LHCN-M2 (cell line): ENCODE measurements at regions not wholly inside any gene's neighbourhood (a gene's known extent, or its start where the extent isn't known, plus 50 kb on each side); places are given as distances from the start of the nearest gene placed in this dataset.
"Not testable (repeated sequence)": the region's sequence is repeated elsewhere in the genome, so short reads cannot be mapped to it uniquely, and the experiment has no call there.

Experiments used
- DNase-seq: peaks from one replicate; pipeline ENCODE4 v3.0.0-alpha.2; 2012; ENCODE audit warnings: low read depth

DNA sequence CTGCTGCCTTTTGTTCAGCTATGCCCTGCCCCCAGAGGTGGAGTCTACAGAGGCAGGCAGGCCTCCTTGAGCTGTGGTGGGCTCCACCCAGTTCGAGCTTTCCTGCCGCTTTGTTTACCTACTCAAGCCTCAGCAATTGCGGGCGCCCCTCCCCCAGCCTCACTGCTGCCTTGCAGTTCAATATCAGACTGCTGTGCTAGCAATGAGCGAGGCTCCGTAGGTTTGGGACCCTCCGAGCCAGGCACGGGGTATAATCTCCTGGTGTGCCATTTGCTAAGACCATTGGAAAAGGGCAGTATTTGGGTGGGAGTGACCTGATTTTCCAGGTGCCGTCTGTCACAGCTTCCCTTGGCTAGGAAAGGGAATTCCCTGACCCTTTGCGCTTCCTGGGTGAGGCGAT is 51.9 kb downstream of the DIPK2A start:
- not testable (repeated sequence) for DNase-seq

DNA sequence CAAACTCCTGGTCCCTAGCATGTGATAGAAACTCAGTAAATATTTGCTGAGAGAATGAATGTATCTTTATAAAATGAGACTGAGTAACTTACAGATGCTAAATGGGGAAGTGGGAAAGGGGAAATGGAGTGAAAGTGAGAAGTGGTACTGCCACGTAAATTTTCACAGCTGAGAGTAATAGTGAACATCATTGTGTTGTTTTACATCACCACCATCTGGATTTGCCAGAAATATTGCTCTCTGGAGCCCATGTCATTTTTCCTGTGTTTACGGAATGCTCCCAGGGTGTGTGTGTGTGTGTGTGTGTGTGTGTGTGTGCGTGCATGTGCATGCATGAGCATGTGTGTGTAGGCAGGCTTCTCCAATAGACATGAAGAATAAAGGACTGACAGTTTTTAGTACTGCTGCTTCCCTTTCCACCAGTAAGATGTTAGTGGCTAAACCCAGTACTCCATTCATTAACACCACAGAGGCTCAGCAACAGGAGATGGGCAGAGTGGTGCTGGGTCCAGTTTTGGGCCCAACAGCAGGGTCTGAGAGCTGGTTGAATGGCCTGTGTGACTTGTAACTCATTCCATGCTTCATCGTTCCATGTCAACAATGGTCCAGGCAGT is 57.3 kb downstream of the DIPK2A start:
- no peak for DNase-seq

DNA sequence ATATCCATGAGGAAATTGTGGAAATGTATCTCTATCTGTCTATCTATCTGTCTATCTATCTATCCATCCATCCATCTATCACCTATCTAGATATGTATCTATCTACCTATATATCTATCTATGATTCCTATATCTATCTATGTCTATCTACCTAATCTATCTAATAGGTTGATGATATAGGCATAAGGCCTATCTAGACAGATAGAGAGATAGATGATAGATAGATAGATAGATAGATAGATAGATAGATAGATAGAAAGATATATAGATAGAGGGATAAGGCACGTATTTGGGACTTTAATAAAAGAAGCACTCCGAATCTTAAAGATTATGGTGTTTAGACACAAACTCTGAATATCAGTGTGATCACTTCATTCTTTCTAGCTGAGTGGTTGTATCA is 58.1 kb downstream of the DIPK2A start:
- DNase-seq, result no peak

DNA sequence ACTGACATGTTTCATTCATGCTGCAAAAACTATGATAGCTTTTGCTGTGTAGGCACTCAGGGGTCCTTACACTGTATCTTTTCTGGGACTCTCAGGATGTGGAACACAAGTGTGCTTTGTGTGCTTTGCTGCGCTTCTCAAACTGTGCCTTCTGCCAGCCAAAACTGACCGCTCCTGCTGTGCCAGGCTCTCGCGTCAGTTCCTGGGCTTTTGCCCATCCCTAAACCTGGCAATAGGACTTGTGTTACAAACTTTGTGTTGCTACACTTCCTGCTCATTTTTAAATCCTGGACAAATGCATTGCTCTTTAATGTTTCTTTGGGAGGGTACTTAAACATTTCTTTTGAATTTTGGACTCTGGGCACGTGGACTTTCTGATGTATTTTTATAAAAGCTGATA is 60.3 kb downstream of the DIPK2A start:
- DNase-seq, result peak; percentile 80

DNA sequence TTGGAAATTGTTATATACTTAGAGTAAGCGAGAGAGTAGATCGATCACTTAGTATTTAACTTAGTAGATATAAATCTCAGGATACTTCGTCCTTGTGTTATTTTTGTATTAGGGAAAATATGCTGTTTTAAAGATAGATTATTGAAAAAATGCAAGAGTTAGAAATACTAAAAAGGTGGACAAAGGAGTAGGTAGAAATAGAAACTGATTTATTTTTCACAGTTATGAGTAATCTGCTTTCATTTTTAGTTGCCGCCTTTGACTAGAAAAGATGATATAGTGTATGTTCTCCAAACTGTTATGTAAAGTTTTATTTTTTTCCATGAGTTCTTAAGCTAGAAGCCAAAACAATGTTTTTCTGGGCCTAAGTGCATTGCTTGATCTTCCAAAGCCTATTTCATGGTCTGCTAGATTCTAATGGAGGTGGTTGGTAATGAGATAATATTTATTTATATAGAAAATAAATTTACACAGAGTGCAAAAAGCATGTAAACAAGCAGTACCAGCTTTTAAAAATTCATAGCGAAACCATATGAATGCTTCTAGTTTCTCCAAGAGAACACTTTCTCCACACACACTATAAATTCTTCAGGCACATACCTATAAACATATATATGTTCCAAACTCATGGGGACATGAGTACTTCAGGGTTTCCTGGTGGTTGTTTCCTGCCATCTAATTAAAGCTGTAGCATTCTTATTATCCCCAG is 61.1 kb downstream of the DIPK2A start:
- DNase-seq, result no peak

DNA sequence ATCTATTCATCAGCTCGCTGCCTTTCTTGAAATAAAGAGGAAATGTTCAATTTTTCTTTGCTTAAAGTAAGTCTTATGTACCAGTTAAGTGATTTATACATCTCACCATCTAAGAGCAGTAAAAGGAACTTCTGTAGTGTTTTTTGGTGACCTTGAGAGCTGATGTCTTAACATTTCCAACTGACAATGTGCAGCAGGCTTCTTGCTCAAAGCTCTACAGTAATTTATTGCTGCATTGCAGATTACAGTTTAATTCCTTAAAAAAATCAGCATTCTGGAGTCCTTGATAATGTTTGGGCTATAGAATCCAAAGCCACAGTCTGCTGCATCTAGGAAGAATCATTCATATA is 61.6 kb downstream of the DIPK2A start:
- no peak for DNase-seq

DNA sequence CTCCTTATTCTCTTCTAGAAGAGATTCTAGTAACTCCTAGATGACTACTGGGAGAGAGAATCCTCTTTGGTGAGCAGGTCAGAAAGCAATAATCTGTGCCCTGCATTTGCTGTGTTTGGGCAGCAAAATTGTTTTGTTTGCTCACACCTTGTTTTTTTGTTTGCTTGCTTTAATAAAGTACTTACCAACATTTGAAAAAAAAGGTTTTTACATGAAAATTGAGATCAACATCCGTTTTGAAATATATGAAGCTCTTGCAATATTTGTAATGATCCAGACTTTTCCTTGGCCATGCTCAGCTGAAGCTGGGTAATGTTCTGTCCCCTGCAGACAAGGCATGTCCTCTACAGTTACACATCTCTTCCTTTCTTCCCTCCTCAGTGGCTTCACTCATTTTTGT is 62.2 kb downstream of the DIPK2A start:
- DNase-seq, result no peak

DNA sequence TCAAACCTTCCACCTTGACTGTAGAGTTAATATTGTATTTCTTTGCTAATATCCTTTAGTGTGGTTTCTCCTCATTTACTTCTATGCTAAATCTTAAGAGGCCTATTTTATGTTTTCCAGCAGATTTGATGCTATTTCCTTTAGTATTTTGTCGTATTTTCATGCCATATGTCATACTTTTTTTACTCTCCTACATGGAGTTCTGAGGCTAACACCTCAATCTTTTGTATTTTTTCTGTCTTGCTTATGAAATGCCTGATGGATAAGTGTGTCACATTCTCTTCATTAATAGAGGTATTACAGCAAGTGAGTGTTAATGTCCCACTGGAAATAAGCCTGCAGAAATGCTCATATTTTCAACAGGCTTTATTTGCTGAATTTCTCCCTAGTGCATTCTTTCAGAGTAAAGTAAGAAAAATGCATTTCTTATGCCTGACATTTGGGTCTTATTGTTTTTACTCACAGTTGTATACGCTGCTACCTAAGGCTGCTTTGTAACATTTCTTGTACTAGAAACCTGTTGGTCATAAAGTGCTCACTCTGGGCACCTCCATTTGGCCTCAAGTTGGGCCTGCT is 63.2 kb downstream of the DIPK2A start:
- no peak for DNase-seq

DNA sequence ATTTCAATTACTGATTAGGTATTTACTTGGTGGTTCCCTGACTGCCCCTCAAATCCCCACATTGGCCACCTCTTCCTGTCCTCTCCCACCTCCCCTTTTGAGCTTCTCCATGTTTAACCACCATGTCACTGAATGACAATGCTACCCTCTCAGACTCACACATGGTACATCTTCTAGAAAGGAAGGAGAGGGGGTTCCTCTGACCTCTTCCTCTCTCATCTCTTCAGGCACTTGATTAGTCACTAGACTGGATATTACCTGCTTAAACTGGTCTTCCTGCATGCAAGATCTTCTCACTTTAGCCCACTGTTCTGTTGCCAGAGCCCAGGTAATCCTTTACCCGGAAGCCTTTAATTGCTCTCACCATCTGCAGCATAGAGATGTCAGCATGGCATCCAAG is 64.9 kb downstream of the DIPK2A start:
- DNase-seq, result no peak

DNA sequence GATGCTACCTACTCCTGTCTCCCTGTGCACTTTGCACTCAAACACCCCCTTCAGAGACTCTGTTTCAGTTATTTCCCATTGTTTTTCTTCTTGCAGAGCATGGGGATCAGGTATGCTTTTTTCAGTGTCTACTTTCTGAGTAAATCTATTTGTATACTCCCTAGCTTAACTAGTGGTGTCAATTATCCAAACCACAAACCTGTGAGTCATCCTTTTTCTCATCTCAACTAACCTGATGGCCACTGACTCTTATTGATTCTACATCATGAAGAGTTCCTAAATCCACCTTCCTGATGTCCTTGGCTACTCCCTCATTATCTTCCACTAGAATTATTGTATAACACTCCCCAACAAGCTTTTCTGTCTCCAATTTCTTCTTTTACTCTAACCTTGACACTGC is 68.0 kb downstream of the DIPK2A start:
- peak; percentile 60 for DNase-seq

DNA sequence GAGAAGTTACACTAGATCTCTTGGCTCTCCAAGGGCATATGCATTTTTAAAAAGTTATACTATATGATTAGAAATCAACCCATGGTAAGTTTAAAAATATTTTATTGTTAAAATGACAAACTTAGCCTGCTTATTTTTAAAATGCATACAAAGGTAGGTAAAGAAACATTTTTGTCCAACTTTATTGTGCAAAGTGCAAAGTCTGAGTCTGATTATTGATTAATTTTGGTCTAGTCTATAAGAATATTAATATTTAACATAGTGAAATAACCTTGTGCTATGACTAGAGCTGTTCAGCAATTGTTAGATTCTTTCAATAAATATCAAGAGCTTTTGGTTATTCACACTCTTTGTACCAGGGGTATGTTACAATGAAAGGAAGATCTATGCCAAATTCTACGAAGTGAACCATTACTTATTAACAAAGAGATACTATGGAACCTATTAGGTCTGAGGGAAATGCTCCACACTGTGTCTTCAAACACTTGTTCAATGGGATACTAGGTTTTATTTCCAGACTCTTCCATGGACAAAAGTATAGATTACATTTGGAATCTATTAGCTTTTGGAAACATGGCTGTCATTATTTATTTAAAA is 70.4 kb downstream of the DIPK2A start:
- no peak for DNase-seq

DNA sequence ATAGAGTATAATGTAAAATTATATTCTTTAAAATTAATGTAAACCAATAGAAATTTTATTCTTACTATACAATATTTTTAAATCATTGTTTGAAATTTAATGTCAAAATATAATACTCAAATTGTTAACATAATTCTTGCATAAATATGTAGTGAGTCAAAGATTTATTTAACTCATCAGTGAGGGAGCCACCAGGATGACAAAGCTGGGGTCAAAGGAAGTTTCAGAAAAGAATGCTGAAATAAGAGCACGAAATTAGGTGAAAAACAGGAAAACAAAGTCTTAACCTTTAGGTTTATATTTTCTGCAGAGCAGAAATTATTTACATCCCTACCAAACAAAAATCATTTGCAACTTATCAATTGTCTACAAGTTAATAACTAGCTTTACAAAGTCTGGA is 74.1 kb downstream of the DIPK2A start:
- peak; percentile 27 for DNase-seq

DNA sequence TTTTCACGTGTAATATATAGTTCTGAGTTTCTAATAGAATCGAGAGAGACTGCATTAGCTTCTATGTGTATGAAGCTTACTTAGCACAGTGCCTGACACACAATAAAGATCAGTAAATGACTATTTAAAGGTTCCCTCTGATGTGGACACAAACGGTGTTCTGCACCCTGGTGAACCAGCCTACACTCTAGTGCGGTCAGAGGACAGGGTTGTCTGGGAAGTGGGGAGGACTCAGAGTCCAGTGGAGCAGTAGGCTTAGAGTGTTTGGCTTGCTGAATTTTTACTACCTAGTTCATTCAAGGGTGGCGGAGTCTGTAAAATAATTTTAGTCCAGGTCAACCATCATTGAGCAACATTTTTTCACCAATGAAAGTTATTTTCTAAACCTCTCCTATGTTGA is 77.8 kb downstream of the DIPK2A start:
- DNase-seq, result no peak

DNA sequence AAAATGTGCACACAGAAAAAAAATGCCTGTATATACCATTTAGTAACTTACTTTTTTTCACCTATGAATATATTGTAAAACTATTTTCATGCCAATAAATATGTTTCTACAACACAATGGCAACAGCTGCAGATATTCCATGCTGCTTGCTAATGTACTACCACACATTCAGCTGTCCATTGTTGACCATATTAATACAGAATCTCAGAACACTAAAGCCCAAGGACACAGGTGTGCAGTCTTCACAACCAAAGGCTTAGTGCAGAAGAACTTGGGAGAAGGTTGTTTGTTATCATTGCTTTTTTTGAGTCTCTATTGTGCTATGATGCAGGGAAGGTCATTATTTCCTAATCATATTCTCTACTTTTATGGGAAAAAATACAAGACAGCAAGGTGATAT is 79.6 kb downstream of the DIPK2A start:
- DNase-seq, result peak; percentile 89

DNA sequence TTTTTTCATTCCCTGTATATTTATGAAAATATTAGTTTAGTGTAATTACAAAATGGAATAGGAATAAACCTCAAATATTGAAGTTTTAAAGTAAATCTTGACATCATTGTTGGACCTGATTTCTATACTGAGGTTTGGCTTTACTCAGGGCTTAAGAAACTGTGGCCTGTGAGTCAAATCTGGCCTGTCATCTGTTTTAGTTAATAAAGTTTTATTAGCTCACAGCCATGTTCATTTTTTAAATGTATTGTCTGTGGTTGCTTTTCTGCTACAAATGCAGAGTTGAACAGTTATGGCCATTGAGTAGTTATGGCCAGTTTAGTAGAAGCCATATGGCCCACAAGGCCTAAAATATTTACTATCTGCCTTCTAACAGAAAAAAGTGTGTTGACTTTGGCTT is 80.7 kb downstream of the DIPK2A start:
- DNase-seq, result no peak

DNA sequence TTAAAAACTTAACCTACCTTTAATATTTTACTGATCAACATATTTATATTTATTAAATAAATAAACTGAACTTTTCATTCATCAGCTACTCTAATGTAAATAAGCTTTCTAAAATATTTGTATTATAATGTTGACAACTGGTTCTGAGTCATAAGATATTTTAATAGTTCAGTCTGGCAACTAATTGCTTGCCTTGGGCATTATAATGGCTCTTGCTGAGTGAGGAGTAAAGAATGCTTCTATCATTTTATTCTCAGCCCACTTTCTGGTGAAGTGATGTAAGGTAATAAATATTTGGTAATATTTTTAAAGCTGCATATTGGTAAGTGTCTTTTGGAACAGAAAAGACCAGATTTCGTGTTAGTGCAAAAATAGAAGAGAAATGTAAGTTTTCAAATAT is 81.5 kb downstream of the DIPK2A start:
- peak; percentile 75 for DNase-seq

DNA sequence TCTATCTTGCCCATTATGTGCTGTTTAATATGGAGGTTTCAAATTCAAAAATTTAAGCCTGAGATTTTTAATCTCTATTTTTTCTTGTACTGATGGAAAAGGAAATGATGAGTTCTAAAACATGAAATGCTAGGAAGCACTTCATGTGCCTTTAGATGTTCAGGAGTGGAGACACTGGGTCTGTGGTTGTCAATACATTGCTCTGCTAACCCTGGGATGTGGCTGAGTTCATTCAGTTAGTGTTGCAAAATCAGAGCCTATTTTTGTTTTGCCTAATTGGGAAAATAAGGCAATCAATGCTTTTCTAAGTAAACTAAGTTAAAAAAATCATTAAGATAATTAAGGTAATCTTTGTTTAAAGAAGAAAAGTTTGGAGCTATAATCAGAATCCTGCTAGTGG is 83.1 kb downstream of the DIPK2A start:
- DNase-seq, result no peak

DNA sequence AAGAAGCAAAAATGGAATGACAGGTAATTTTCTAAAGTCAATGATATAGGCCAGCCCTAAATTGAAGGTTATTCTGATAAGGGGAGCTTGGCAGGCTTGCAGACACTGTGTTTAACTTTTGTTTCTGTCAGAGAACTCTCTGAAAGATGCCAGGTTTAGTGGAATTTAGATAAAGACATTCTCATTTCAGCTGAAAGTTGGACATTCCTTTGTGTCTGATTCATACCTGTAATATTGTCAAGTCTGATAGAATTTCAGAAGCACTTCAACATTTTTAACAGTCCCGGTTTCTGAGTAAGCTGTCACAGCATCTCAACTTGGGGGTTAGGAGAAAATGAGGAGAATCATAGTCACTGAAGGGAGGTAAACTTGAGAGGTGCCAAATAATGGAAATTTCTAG is 84.0 kb downstream of the DIPK2A start:
- DNase-seq, result peak; percentile 67

DNA sequence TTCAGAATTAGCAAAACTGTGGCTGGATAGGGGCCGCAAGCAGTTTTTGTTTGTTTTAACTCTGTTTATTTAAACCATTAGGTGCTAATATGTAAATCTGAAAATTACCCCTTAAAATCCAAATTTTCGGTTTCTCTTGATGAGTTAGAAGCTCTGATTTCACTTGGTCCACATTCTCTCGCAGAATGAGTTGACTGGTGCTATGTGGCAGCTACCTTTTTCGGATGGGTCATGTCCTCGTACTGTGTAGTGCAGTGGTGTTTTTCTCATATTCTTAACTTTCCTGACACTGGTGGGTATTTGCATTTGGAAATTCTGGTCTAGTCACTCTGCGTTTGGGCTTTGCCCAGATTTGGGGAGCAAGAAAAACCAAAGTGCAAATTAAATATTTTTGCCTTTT is 87.1 kb downstream of the DIPK2A start:
- DNase-seq, result no peak

DNA sequence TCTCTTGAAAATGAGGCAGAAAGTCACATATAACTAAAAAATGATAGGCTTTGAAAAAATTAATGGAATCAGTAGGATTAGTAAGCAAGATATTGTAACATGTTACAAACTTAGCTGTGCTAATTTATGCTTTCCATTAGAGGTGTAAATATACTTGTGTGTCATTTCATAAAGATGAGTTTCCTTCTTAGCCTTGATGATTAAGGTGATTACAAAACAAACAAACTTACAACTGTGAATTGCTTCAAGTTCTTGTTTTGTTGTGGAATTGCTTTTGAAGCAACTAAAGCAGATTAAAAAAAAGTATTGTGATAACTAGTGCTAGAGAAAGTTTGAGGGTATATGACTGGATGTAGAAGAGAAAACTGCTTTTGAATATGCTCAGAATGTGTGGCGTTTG is 87.9 kb downstream of the DIPK2A start:
- no peak for DNase-seq

DNA sequence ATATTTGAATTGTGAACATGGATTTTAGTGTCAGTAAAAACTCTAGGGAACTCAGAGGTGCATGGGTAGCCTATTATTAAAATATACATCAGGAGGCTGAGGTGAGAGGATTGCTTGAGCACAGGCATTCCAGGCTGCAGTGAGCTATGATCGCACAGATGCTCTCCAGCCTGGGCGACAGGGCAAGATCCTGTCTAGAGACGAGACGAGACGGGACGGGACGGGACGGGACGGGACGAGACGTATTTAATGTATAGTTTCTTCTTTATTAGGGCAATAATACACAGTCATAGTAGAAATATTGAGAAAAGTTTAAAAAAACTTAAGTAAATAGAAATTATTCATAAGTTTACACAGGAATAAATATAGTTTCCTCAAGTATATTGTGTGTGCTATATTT is 89.3 kb downstream of the DIPK2A start:
- no peak for DNase-seq

DNA sequence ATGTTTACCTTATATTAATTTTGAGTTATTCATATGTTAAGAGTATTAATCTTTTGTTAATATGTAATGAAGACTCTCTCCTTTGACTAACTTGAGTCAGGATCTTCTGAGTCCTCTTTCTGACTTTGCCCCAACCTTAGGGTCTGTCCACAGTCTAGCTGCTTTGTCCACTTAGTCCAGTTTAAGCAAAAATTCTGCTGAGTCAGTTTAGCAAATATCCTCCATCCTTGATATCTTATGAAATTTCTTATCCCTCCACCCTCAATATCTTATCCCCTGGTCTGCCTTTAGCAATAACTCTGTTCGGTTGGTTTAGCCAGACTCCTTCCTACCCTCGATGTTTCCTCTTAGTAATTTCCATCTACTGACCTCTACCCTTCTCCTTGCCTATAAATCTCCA is 91.7 kb downstream of the DIPK2A start:
- no peak for DNase-seq

DNA sequence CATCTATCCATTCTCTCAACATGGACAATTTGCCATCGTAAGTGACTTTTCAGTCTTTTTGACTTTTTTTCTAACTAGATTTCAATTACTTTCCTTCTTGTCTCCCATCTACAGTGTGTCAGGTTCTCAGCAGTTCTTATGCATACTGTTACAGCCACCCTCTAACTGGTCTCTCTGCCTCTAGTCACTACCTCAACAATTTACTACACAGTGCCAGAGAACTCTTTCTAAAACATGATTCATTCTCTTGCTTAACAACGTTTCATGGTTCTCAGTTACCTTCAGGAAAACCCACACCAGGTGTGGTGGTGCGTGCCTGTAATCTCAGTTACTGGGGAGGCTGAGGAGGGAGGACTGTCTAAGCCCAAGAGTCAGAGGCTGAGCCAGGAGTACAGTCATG is 95.4 kb downstream of the DIPK2A start:
- DNase-seq, result no peak
